ENCODE measurements at regions not wholly inside any gene's neighbourhood (a gene's known extent, or its start where the extent isn't known, plus 50 kb on each side); places are given as distances from the start of the nearest gene placed in this dataset.
A peak's percentile ranks its signal among the peaks of the same experiment; 100 is the strongest.

GRCh38 chr7:37504801-37505200, 56.1 kb upstream of the ELMO1 start:
- DNase-seq (ENCODE audit: low spot score) = no peak

DNA sequence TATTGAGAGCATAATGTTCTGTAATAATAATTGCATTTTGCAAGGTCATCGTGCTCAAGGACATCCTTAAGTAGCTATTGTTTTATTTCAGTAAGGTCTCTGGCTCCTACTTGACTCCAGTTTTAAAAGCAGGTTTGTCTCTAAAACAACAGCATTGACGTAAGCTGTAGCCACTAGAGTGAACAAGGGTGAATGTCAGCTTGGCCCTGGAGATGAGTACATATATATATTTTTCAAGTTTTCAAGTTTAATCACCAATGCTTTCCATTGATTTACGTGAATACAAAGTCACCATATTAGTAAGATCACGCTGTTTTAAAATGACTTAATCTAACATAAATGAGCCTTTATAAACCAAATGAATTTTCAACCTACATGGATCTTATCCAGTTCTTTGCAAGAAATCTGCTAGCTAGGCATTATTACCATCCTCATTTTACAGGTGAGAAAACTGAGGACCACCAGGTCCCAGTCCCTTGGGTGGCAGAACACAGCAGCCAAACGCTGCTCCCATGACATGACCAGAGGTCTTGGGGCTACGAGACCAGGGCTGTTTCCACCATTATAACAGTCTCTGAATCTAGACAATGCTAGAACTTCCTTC, 57.2 kb upstream of the ELMO1 start:
- DNase-seq (ENCODE audit: low spot score) = no peak

DNA sequence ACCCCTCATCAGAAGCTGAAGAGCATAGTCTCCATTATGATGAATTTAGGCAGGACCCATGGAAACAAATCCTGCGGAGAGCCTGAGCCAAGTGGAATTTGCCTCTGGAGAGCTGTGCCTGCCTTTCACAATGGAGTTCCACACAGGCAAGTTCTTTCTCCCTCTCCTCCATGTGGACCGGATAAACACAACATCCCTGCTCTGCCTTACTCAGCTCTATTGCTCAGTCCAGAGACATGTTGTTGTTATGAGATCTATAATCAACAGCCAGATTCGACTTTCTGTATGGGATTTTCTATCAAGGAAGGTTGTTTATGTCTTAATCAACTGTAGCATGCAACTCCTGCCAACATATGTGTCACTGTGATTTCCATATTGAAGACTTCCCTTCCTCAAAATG, 59.5 kb upstream of the ELMO1 start:
- DNase-seq (ENCODE audit: low spot score) = no peak

DNA sequence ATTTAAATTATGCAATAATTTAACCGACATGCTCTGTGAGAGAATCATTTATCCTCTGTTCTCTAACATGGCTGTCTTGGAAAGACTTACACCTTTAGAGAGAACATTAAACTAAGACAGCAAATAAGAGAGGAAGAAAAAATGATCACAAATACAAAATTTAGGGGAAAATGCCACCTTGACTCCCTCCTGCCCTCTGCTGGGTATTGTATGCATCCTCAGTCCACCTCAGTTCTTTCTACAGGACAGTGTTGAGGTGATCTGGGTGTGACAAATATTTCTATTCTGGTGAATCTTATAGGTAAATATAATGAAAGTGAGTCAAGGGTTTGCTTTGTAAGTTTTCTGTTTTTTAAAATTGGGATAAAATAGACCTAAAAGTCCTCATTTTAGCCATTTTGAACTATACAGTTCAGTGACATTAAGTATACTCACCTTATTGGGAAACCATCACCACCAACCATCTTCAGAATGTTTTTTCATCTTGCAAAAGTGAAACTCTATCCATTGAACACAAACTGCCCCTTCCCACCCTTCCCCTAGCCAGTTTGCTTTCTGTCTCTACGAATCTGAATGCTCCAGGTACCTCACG, 61.5 kb upstream of the ELMO1 start:
- peak; percentile 29 for DNase-seq (ENCODE audit: low spot score)

DNA sequence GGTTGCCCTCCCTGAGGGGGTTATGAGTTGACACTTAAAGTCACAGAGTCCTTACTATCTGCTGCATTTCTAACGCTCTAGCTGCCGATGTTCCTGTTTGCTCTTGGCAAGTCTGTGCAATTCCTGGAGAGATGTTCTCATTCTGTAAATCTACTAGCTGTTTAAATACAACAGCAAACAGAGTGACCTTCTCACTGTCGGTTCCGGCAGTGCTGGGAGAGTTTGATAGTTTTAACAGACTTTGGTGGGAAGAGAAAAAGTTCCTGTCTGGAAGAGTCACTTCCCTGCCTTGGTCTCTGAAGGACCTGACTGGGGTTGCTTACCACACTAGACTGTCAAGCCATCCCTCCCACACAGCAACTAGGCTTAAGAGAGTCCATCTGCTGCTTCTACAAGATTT, 63.3 kb upstream of the ELMO1 start:
- no peak for DNase-seq (ENCODE audit: low spot score)

DNA sequence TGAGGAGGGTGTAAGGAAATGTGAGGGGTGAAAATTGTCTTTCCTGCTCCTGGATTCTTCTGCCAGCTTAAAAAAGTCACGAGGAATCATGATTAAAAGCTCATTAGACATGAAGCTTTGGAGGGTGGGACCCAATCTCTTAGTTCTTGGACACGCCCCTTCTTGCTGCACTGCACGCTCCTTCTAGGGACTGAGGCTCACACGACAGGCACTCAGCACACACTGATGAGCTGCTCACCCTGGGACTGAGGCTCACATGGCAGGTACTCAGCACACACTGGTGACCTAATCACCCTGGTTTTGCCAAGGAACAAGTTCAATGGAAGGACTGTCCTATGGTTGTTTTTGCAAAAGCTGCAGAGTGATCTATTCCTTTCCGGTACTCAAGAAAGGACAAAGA, 65.8 kb upstream of the ELMO1 start:
- no peak for DNase-seq (ENCODE audit: low spot score)

GRCh38 chr7:37516664-37517063, 68.0 kb upstream of the ELMO1 start:
- no peak for DNase-seq (ENCODE audit: low spot score)

GRCh38 chr7:37518266-37518665, 69.6 kb upstream of the ELMO1 start:
- DNase-seq (ENCODE audit: low spot score) = no peak

- no peak for DNase-seq (ENCODE audit: low spot score)
Measured at GRCh38 chr7:37524056-37524455, 75.4 kb upstream of the ELMO1 start.

DNA sequence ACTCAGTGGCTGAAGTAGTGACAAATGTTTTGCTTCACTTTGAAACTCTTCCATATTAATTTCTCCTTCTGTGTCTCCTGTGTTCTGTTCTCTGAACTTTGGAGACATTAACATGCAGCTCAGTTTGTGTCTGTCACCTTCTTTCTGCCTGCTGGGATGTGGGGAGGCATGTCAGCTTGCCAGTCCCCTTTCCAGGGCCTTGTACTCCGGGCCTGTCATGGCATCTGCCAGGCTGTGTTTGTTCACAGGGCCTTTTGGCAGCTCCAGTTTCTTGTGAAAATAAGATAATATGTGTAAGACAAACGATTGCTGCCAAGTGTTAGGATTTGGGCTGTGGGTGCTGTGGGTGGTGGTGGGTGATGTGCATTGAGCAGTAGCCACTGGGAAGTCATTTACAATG, 76.1 kb upstream of the ELMO1 start:
- DNase-seq (ENCODE audit: low spot score) = no peak

DNA sequence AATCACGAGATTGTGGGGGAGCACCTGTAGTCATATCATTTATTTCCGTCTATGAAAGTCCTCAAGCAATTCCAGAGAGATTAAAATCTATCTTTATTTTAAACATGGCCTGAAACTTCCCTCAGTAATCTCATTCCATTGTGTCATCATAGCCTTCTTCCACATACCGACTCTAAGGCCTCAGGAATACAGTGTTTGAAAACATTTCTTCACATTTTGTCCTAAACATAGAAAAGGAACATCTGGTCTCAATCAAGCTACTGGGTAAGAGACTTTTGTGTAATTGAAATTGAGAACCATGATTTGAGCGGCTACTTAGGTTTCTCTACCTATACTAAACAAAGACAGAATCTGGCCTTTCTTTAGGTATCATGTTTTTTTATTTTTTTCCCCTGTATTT, 78.0 kb upstream of the ELMO1 start:
- DNase-seq (ENCODE audit: low spot score) = no peak

- DNase-seq (ENCODE audit: low spot score) = no peak
Measured at GRCh38 chr7:37527109-37527508, 78.4 kb upstream of the ELMO1 start.

GRCh38 chr7:37531225-37531624, 82.6 kb upstream of the ELMO1 start:
- DNase-seq (ENCODE audit: low spot score) = no peak

- DNase-seq (ENCODE audit: low spot score) = no peak
Measured at GRCh38 chr7:37532636-37533035, 84.0 kb upstream of the ELMO1 start.

- no peak for DNase-seq (ENCODE audit: low spot score)
Measured at GRCh38 chr7:37534893-37535610, 86.4 kb upstream of the ELMO1 start.

DNA sequence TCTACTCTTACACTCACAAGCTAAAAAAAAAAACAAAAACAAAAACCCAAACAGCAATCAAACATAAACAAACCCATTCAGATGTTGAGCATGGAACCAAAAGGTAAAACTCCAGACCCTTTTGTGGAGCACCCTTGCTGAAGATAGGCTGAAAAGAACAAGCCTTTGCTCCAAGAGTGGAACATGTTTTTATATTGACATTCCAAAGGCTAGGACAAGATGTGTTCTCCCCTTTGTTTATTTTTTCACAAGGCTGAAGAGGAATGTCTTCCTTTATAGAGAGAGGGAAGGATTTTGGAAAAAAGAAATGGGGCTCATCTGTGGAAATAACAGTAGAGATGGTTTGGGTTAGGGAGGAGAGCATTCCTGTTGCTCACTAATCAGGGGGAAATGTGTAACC, 87.2 kb upstream of the ELMO1 start:
- no peak for DNase-seq (ENCODE audit: low spot score)

DNA sequence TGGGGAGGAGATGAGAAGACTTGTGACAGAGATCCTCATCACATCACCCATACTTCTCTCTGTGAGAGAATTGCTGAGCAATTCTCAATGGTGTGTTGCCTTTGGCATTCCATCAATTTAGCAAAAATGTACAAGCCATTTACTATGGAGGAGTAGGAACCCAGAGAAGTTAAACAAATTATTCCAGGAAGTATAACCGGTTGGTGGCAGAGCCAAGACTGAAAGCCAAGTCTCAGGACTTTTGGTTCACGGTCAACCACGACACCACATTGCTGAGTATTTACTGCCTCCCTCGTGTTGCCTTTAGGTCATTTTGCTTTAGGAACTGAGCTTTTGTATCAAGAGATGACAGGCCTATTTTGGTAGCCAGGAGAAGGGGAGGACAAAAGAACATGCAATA, 88.0 kb upstream of the ELMO1 start:
- DNase-seq (ENCODE audit: low spot score) = no peak

GRCh38 chr7:37537439-37537838, 88.8 kb upstream of the ELMO1 start:
- DNase-seq (ENCODE audit: low spot score) = no peak

DNA sequence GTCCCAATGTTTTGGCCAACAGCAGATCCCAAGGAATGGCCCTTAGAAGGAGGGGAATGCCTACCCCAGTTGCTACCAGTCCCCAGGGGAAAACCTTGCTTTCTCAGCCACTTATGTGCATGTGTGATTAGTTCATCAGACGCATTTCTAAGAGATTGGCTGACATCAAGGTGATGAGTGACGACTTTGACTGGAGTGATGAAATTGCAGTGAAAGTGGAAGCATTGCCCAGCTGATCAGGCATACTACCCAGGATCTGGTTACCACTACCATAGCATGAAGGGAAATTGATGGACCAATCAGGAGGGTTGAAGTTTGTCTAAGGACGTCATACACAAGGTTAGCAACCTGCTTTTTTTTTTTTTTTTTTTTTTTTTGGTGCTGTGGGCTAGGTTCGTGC, 90.3 kb upstream of the ELMO1 start:
- no peak for DNase-seq (ENCODE audit: low spot score)

GRCh38 chr7:37540917-37541316, 92.3 kb upstream of the ELMO1 start:
- DNase-seq (ENCODE audit: low spot score) = no peak

GRCh38 chr7:37541810-37542443, 93.3 kb upstream of the ELMO1 start:
- DNase-seq (ENCODE audit: low spot score) = no peak

DNA sequence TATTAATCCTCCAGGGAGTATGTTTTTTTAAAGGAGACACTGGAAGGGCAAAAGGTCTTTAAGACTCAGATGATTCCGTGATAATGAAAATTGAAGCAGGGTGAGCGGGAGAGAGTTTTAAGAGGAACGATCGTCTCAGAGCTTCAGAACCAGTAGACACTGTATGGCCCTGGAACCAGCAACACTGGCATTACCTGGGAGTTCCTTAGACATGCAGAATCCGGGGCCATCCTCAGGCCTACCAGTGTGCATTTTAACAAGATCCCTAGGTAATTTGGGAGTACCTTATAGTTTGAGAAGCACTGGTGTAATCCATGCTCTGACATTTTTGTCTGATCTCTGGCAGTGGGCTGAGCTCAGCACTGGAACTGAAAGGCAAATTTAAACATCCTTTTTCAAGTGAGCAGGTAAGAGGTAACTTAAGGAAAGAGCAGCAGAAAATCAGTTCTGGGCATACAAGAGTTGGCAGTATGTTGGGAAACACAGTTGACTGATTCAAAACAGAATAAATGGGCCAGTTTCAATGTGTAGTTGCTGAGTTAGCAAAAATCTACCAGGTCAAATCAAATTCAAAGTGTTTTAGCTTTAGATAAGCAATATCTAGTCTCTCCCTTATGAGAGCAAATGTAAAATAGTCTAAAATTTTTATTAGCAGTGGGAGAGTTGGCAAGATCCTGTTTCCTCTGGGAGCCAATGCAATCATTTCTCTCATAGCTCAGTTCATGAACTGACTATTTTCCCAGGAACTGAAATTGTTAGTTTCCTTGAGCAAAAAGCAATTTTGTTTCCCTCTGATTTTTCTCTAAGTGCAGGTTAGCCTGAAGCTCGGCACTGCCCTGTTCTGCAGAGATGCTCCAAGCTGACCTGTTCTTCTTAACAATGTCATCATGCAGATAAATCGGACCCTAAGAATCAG, 97.2 kb upstream of the ELMO1 start:
- no peak for DNase-seq (ENCODE audit: low spot score)
